Endothelial cell of umbilical vein (primary cell): ENCODE measurements at regions not wholly inside any gene's neighbourhood (a gene's known extent, or its start where the extent isn't known, plus 50 kb on each side); places are given as distances from the start of the nearest gene placed in this dataset.

Experiments used
- BruUV-seq: library from RNA; stranded (reverse); fragments of 400-500 nt; replicated peaks from 2 replicates; lab custom pipeline; 2021; lab: Mats Ljungman, UMichigan
- CTCF ChIA-PET: fragments of 300-600, 350-600 bp; sonication (Branson Sonifier 250); formaldehyde crosslinking; loops from one replicate; lab custom pipeline; 2021; ENCODE audit warnings: antibody characterized with exemption, inconsistent platforms; lab: Charles Lee
- POLR2A ChIA-PET: fragments of 300-600, 350-600 bp; sonication (Branson Sonifier 250); formaldehyde crosslinking; loops from one replicate; lab custom pipeline; 2021; ENCODE audit warnings: antibody characterized with exemption, inconsistent platforms; lab: Charles Lee
- DNase-seq: peaks from one replicate; pipeline ENCODE4 v3.0.0-alpha.2; 2011; ENCODE audit warnings: low read depth, low spot score
- FAIRE-seq: peaks from 2 replicates; lab custom pipeline; 2011; peaks lifted over from hg19 to GRCh38; lab: Jason Lieb, UNC
- H2AFZ ChIP-seq: 2 replicates; pipeline ENCODE4 v1.6.0; 2012; ENCODE audit warnings: low read depth, low read length, control low read depth, inconsistent platforms
- H3K27ac ChIP-seq: 2 replicates; pipeline ENCODE4 v1.5.1; 2011; ENCODE audit warnings: low read depth, mild to moderate bottlenecking, control low read depth, low read length, moderate library complexity; ENCODE audit not compliant: insufficient read depth
- H3K27me3 ChIP-seq, 2 experiments: 2 replicates each; pipeline versions ENCODE4 v1.6.0 to v1.6.1; 2011; ENCODE audit warnings: low read length in 2 of 2, mixed read lengths in 1 of 2; ENCODE audit not compliant: control insufficient read depth in 2 of 2, insufficient read depth in 2 of 2
- H3K36me3 ChIP-seq, 2 experiments: 2 replicates in 1 of 2; 3 replicates in 1 of 2; pipeline ENCODE4 v1.5.1; 2011; ENCODE audit warnings: low read length in 2 of 2, mild to moderate bottlenecking in 1 of 2, moderate library complexity in 1 of 2; ENCODE audit not compliant: control insufficient read depth in 2 of 2, insufficient read depth in 2 of 2; ENCODE audit errors: extremely low read depth in 1 of 2
- H3K4me1 ChIP-seq: 3 replicates; pipeline ENCODE4 v1.5.1; 2011; ENCODE audit warnings: mild to moderate bottlenecking, low read length; ENCODE audit not compliant: control insufficient read depth, insufficient read depth; ENCODE audit errors: extremely low read depth
- H3K4me2 ChIP-seq: 2 replicates; pipeline ENCODE4 v1.6.1; 2011; ENCODE audit warnings: low read length, control low read depth, mixed read lengths; ENCODE audit not compliant: insufficient read depth
- H3K4me3 ChIP-seq, 3 experiments: fragments of 200-600 bp in 1 of 3; sonication (generic), shearing (Covaris generic) in 1 of 3; replicated peaks in 1 of 3; 2 replicates each; pipeline ENCODE4 v1.5.1; 2011 to 2016; ENCODE audit warnings: control low read depth in 3 of 3, low read length in 3 of 3, mild to moderate bottlenecking in 2 of 3, inconsistent platforms in 1 of 3, low read depth in 1 of 3, moderate library complexity in 1 of 3; ENCODE audit not compliant: insufficient read depth in 1 of 3
- H3K79me2 ChIP-seq: 2 replicates; pipeline ENCODE4 v1.6.0; 2012; ENCODE audit warnings: low read length, inconsistent platforms; ENCODE audit not compliant: control insufficient read depth, insufficient read depth
- H3K9ac ChIP-seq: replicated peaks from 2 replicates; pipeline ENCODE3; 2011; ENCODE audit warnings: low read length, control low read depth; ENCODE audit not compliant: insufficient read depth; ENCODE audit errors: extremely low read depth
- H3K9me1 ChIP-seq: replicated peaks from 3 replicates; pipeline ENCODE4 v1.6.0; 2011; ENCODE audit warnings: mild to moderate bottlenecking, low read length; ENCODE audit not compliant: control insufficient read depth, insufficient read depth; ENCODE audit errors: extremely low read depth
- H3K9me3 ChIP-seq: replicated peaks from 2 replicates; pipeline ENCODE4 v1.5.1; 2012; ENCODE audit warnings: low read length, inconsistent platforms; ENCODE audit not compliant: control insufficient read depth, insufficient read depth
- H4K20me1 ChIP-seq: replicated peaks from 2 replicates; pipeline ENCODE3; 2011; ENCODE audit warnings: mild to moderate bottlenecking, low read length; ENCODE audit not compliant: control insufficient read depth, insufficient read depth; ENCODE audit errors: extremely low read depth
- EZH2 ChIP-seq: IDR thresholded peaks from 2 replicates; pipeline ENCODE4 v1.6.1; 2012; ENCODE audit warnings: borderline replicate concordance, low read depth, mild to moderate bottlenecking, moderate library complexity, low read length, inconsistent platforms; ENCODE audit not compliant: severe bottlenecking
- FOS ChIP-seq: IDR thresholded peaks from 2 replicates; pipeline ENCODE4 v1.6.1; 2011; ENCODE audit warnings: mild to moderate bottlenecking, low read length, moderate library complexity, borderline replicate concordance; ENCODE audit not compliant: insufficient read depth
- GATA2 ChIP-seq: IDR thresholded peaks from 2 replicates; pipeline ENCODE4 v1.7.0; 2011; ENCODE audit warnings: low read depth, mild to moderate bottlenecking, moderate library complexity, mixed read lengths, low read length; ENCODE audit not compliant: insufficient read length, insufficient read depth
- JUN ChIP-seq: IDR thresholded peaks from 2 replicates; pipeline ENCODE4 v1.6.1; 2011; ENCODE audit warnings: borderline replicate concordance, low read depth; ENCODE audit not compliant: insufficient read length, insufficient read depth
- MYC ChIP-seq: IDR thresholded peaks from one replicate; pipeline ENCODE4 v1.6.1; 2011; ENCODE audit warnings: mild to moderate bottlenecking, low read depth, low read length
- POLR2A ChIP-seq: IDR thresholded peaks from 2 replicates; pipeline ENCODE4 v1.6.1; 2012; ENCODE audit warnings: low read depth, mild to moderate bottlenecking, control low read depth, low read length
- POLR2AphosphoS5 ChIP-seq: IDR thresholded peaks from 2 replicates; pipeline ENCODE4 v1.6.1; 2012; ENCODE audit warnings: low read depth, mild to moderate bottlenecking, control low read depth, low read length, moderate library complexity; ENCODE audit not compliant: insufficient read depth
- dilution Hi-C: fragments of 300-500 bp; cut with MboI; formaldehyde crosslinking; loops from one replicate; pipeline ENCODE4 v1.15.0; 2019; ENCODE audit warnings: low sequenced_read_pairs; ENCODE audit not compliant: extremely low pct_ligation_motif_present
- intact Hi-C: fragments of 100-400 bp; cut with micrococcal nuclease; formaldehyde crosslinking; loops from one replicate; pipeline ENCODE4 v1.10.0; 2022
- TF ChIP-seq, protein P1 (sequence below), 2 donors: IDR thresholded peaks; 1 replicate in 1 of 2; 2 replicates in 1 of 2; pipeline ENCODE4 v1.5.1; 2011; ENCODE audit warnings: low read length in 2 of 2, mild to moderate bottlenecking in 2 of 2, moderate library complexity in 2 of 2, control low read depth in 1 of 2, inconsistent platforms in 1 of 2, low read depth in 1 of 2; ENCODE audit not compliant: insufficient read depth in 1 of 2; ENCODE audit errors: extremely low read depth in 1 of 2
- TF ChIP-seq, protein P2 (sequence below): IDR thresholded peaks from 2 replicates; pipeline ENCODE4 v1.6.1; 2011; ENCODE audit not compliant: insufficient read depth, insufficient read length

DNA sequence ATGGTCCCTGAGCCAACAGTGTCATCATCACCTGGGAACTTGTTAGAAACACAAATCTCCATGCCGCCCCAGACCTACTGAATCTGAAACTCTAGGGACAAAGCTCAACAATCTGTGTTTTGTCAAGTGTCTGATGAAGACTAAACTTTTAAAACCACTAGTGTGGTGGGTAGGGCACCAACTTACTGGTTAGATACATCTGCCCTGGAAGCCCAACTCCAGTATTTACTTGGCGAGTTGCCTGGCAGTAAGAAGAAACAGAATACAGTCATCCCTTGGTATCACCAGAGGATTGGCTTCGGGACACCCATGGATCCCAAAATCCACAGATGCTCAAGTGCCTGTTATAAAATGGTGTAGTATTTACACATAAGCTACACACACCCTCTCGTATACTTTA lies 367.9 kb upstream of the DUSP10 start:
- intact Hi-C loops (no loop called here), dilution Hi-C loops (no loop called here)
- H3K9me3 ChIP-seq: no peaks in the 10 kb centered on the region
- H3K4me2 ChIP-seq: no peak overlapping the region
- no peak overlapping the region for H2AFZ ChIP-seq
- no peak overlapping the region for H3K9ac ChIP-seq
- no peaks in the 10 kb centered on the region for H3K9me1 ChIP-seq
- H3K27me3 ChIP-seq: no peaks in the 10 kb centered on the region
- H3K4me3 ChIP-seq: no peak overlapping the region
- H3K36me3 ChIP-seq: no peaks in the 10 kb centered on the region
- POLR2A ChIA-PET: no interaction called here
- DNase-seq: no peak
- TF ChIP-seq JUN: no peak
- TF ChIP-seq, protein P1, sequence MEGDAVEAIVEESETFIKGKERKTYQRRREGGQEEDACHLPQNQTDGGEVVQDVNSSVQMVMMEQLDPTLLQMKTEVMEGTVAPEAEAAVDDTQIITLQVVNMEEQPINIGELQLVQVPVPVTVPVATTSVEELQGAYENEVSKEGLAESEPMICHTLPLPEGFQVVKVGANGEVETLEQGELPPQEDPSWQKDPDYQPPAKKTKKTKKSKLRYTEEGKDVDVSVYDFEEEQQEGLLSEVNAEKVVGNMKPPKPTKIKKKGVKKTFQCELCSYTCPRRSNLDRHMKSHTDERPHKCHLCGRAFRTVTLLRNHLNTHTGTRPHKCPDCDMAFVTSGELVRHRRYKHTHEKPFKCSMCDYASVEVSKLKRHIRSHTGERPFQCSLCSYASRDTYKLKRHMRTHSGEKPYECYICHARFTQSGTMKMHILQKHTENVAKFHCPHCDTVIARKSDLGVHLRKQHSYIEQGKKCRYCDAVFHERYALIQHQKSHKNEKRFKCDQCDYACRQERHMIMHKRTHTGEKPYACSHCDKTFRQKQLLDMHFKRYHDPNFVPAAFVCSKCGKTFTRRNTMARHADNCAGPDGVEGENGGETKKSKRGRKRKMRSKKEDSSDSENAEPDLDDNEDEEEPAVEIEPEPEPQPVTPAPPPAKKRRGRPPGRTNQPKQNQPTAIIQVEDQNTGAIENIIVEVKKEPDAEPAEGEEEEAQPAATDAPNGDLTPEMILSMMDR (IDR thresholded peaks at IDR 0.05; ENCODE audit: extremely low read depth in 1 of 2, insufficient read depth in 1 of 2, low read depth in 1 of 2, low read length in 2 of 2): no peak
- TF ChIP-seq POLR2A: no peak
- TF ChIP-seq, protein P2, sequence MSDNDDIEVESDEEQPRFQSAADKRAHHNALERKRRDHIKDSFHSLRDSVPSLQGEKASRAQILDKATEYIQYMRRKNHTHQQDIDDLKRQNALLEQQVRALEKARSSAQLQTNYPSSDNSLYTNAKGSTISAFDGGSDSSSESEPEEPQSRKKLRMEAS: no peak
- TF ChIP-seq FOS: no peak
- no peak for TF ChIP-seq GATA2
- TF ChIP-seq POLR2AphosphoS5: no peak
- TF ChIP-seq EZH2: no peak
- no peak for TF ChIP-seq MYC
- no peaks in the 10 kb centered on the region for H4K20me1 ChIP-seq
- H3K27ac ChIP-seq: no peak overlapping the region
- H3K79me2 ChIP-seq: no peaks in the 10 kb centered on the region
- no TSS peak for BruUV-seq
- FAIRE-seq: no peak
- CTCF ChIA-PET: no interaction called here
- H3K4me1 ChIP-seq: no peaks in the 10 kb centered on the region
